Osteocyte (in vitro differentiated cells): ENCODE measurements at regions not wholly inside any gene's neighbourhood (a gene's known extent, or its start where the extent isn't known, plus 50 kb on each side); places are given as distances from the start of the nearest gene placed in this dataset.
"Not testable (repeated sequence)": the region's sequence is repeated elsewhere in the genome, so short reads cannot be mapped to it uniquely, and the experiment has no call there.

Experiments
- DNase-seq: peaks from one replicate; pipeline ENCODE4 v3.0.0; 2021; ENCODE audit warnings: mixed read lengths; ENCODE audit not compliant: unreplicated experiment; ENCODE audit errors: extremely low spot score
- H3K27ac Mint-ChIP-seq: one replicate; pipeline ENCODE4 v1.8.0; 2021; ENCODE audit warnings: mild to moderate bottlenecking, mixed read lengths; ENCODE audit not compliant: unreplicated experiment
- H3K27me3 Mint-ChIP-seq: one replicate; pipeline ENCODE4 v1.8.0; 2021; ENCODE audit warnings: mixed read lengths; ENCODE audit not compliant: unreplicated experiment
- H3K36me3 Mint-ChIP-seq: one replicate; pipeline ENCODE4 v1.8.0; 2021; ENCODE audit warnings: mixed read lengths; ENCODE audit not compliant: unreplicated experiment
- H3K4me1 Mint-ChIP-seq: one replicate; pipeline ENCODE4 v1.8.0; 2021; ENCODE audit warnings: mixed read lengths; ENCODE audit not compliant: unreplicated experiment
- H3K4me3 Mint-ChIP-seq: one replicate; pipeline ENCODE4 v1.8.0; 2021; ENCODE audit warnings: mild to moderate bottlenecking, moderate library complexity, mixed read lengths; ENCODE audit not compliant: unreplicated experiment
- H3K9me3 Mint-ChIP-seq: one replicate; pipeline ENCODE4 v1.8.0; 2021; ENCODE audit warnings: mixed read lengths; ENCODE audit not compliant: unreplicated experiment
- TF ChIP-seq, protein P1 (sequence below): fragments of 200-600 bp; sonication (generic); IDR thresholded peaks from 2 replicates; pipeline ENCODE4 v1.5.0; 2021; ENCODE audit warnings: antibody characterized with exemption, mild to moderate bottlenecking, moderate library complexity

DNA sequence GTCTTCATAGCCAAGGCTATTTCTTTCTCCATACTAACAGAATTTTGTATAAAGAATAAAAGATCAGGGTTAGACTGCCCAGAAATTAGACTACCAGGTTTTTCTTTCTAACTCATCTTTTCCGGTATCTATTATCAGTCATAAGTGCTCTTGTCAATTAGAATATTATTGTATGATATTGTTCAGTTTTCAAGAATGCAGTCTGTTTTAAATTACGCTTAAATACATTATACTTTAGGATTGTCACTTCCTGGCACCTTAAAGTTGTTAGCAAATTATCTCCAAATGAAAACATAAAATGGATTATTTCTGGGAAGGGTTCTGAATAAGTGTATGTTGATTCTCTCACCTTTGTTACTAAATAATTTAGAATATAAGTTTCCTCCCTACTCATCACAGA is 497.2 kb downstream of the IGSF11 start:
- H3K27ac Mint-ChIP-seq: no peak overlapping the region
- H3K36me3 Mint-ChIP-seq: no peaks in the 10 kb centered on the region
- no peaks in the 10 kb centered on the region for H3K27me3 Mint-ChIP-seq
- TF ChIP-seq, protein P1, sequence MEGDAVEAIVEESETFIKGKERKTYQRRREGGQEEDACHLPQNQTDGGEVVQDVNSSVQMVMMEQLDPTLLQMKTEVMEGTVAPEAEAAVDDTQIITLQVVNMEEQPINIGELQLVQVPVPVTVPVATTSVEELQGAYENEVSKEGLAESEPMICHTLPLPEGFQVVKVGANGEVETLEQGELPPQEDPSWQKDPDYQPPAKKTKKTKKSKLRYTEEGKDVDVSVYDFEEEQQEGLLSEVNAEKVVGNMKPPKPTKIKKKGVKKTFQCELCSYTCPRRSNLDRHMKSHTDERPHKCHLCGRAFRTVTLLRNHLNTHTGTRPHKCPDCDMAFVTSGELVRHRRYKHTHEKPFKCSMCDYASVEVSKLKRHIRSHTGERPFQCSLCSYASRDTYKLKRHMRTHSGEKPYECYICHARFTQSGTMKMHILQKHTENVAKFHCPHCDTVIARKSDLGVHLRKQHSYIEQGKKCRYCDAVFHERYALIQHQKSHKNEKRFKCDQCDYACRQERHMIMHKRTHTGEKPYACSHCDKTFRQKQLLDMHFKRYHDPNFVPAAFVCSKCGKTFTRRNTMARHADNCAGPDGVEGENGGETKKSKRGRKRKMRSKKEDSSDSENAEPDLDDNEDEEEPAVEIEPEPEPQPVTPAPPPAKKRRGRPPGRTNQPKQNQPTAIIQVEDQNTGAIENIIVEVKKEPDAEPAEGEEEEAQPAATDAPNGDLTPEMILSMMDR: no peak
- no peaks in the 10 kb centered on the region for H3K9me3 Mint-ChIP-seq
- no peaks in the 10 kb centered on the region for H3K4me1 Mint-ChIP-seq
- no peak overlapping the region for H3K4me3 Mint-ChIP-seq
- no peak for DNase-seq

DNA sequence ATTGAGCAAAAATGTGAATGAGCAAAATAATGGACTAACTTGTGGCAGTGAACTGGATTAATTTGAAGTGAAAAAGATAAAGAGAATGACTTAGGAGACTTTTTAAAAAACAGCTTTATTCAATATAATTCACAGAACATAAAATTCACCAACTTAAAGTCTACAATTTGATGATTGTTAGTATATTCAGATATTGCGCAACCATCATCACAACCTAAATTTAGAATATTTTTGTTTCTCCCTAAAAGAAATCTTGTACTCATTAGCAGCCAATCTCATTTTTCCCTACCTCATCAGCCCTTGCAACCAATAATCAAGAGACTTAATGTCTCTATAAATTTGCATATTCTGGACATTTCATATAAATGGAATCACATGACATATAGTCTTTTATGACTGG is 496.5 kb downstream of the IGSF11 start:
- no peak overlapping the region for H3K4me3 Mint-ChIP-seq
- H3K27ac Mint-ChIP-seq: no peak overlapping the region
- TF ChIP-seq, protein P1: no peak
- H3K27me3 Mint-ChIP-seq: no peaks in the 10 kb centered on the region
- H3K9me3 Mint-ChIP-seq: no peaks in the 10 kb centered on the region
- no peak for DNase-seq
- no peaks in the 10 kb centered on the region for H3K36me3 Mint-ChIP-seq
- no peaks in the 10 kb centered on the region for H3K4me1 Mint-ChIP-seq

DNA sequence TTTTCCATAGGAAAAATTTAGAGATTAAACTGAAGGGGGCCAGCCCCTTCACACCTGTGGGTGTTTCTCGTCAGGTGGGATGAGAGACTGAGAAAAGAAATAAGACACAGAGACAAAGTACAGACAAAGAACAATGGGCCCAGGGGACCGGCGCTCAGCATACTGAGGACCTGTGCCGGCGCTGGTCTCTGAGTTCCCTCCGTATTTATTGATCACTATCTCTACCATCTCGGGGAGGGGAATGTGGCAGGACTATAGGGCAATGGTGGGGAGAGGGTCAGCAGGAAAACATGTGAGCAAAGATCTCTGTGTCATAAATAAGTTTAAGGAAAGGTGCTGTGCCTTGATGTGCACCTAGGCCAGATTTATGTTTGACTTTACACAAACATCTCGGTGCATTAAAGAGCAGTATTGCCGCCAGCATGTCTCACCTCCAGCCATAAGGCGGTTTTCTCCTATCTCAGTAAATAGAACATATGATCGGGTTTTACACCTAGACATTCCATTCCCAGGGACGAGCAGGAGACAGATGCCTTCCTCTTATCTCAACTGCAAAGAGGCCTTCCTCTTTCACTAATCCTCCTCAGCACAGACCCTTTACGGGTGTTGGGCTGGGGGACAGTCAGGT is 494.7 kb downstream of the IGSF11 start:
- not testable (repeated sequence) for H3K4me3 Mint-ChIP-seq, DNase-seq, H3K9me3 Mint-ChIP-seq, H3K27me3 Mint-ChIP-seq, H3K4me1 Mint-ChIP-seq, H3K27ac Mint-ChIP-seq, H3K36me3 Mint-ChIP-seq

DNA sequence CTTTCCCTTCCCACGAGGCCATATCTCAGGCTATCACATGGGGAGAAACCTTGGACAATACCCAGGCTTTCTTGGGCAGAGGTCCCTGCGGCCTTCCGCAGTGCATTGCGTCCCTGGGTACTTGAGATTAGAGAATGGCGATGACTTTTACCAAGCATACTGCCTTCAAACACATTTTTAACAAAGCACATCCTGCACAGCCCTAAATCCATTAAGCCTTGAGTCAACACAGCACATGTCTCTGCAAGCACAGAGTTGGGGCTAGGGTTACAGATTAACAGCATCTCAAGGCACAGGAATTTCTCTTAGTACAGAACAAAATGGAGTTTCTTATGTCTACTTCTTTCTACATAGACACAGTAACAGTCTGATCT is 494.2 kb downstream of the IGSF11 start:
- not testable (repeated sequence) for H3K4me1 Mint-ChIP-seq, H3K36me3 Mint-ChIP-seq, H3K27me3 Mint-ChIP-seq, H3K27ac Mint-ChIP-seq, H3K9me3 Mint-ChIP-seq, H3K4me3 Mint-ChIP-seq, DNase-seq

DNA sequence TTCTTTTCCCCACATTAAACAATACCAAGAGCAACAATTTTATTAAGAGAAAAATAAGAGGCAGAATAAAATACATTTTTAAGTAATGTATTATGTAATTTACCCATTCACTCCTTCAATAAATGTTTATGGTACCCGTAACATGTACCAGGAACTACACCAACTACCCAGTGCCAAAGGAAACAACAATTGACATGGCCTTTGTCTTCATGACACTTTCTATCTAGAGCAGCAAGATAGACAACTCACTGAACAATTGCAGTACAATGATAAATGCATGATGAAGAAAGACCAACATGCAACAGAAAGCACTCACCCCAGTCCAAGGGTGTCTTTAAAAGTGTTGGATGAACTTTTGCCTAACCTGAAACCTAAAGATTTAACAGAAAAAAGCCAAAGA is 493.8 kb downstream of the IGSF11 start:
- H3K27ac Mint-ChIP-seq: no peak overlapping the region
- TF ChIP-seq, protein P1: no peak

DNA sequence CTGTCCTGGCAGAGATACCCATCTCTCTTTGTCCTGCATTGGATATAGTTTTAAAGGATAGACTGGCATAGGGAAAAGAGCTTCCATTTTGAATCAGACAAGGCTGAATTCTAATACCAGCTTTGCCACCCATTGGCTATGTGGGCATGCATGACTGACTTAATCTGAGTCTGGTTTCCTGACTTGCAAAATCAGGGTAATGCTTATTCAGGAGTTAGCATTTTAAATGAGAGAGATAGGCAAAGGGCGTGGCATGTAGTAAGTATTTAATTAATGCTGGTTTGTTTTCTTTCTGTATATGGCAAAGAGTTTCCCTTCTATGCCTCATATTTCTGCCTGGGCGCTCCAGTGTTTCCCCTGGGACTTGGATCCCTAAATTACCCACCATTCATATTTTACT is 492.9 kb downstream of the IGSF11 start:
- Mint-ChIP-seq H3K9me3 (no peaks in the 10 kb centered on the region), H3K4me1 (no peaks in the 10 kb centered on the region), H3K36me3 (no peaks in the 10 kb centered on the region), H3K4me3 (no peak overlapping the region), H3K27me3 (no peaks in the 10 kb centered on the region), H3K27ac (no peak overlapping the region)
- TF ChIP-seq, protein P1: no peak
- DNase-seq: no peak

More for the DNA sequence above, 493.8 kb downstream of the IGSF11 start:
- Mint-ChIP-seq H3K4me1 (no peaks in the 10 kb centered on the region), H3K4me3 (no peak overlapping the region), H3K36me3 (no peaks in the 10 kb centered on the region), H3K27me3 (no peaks in the 10 kb centered on the region), H3K9me3 (no peaks in the 10 kb centered on the region)
- no peak for DNase-seq
